GM21423 (cell line): ENCODE measurements at regions not wholly inside any gene's neighbourhood (a gene's known extent, or its start where the extent isn't known, plus 50 kb on each side); places are given as distances from the start of the nearest gene placed in this dataset.

Experiments
- ATAC-seq: cut with Tn5 transposase; IDR thresholded peaks from one replicate; pipeline ENCODE4 v1.9.1; 2021; ENCODE audit warnings: mild to moderate bottlenecking, moderate library complexity; ENCODE audit not compliant: unreplicated experiment

DNA sequence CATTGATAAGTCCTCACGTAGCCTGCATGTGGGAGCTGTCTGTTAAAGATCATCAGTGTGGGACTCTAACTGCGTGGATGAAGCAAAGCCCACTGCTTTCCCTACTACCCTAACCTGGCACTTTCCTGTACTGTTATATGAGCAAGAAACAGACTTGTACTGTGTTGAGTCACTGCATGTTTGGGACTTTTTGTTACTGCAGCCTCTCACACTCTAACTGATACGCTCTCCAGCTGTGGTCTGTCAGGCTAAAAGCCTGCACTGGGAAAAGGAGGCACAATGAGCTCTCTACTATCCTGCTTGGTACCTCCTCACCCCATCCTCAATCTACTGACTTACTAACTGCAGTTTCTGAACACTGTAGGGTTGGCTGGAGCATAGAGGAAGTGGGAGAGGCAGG, 93.7 kb upstream of the PLET1 start:
- ATAC-seq: no peak

DNA sequence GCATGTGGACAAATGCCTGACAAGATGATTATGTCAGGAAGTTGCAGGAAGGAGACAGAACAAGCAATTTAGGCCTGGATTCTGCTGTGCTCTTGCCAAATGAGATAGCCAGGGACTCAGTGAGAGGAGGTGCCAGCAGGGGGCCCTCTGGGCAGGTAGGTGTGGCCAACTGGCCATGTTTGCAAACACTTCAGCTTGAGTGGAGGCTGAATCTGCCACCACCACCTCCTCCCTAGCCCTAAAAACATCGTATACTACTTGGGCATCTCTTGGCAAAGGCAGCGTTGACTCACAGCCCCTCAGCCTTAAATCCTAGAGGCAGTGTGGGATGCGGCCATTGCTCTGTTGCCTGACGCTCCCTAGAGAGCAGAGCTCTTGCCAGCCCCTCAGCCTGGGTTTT, 95.1 kb upstream of the PLET1 start:
- ATAC-seq: no peak

DNA sequence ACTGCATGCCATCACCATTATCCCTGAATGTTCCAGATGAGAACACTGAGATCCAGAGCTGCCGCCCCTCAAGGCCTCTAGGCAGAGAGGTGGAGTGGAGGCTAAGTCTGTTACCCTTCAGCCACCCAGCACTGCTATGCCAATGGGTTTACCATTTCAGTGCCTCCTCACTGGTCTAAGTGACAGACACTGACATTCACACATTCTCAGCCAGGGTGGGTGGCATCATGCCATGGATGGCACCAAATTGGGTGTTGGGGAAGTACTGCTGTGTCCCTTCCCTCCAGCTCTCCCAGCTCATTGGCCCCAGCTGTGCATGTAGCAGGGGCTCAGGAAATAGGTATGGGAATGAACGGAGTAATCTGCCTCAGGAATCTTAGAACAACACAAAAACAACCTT, 96.8 kb upstream of the PLET1 start:
- no peak for ATAC-seq

- ATAC-seq: no peak
Measured at GRCh38 chr11:112361396-112361795, 100.7 kb upstream of the PLET1 start.

DNA sequence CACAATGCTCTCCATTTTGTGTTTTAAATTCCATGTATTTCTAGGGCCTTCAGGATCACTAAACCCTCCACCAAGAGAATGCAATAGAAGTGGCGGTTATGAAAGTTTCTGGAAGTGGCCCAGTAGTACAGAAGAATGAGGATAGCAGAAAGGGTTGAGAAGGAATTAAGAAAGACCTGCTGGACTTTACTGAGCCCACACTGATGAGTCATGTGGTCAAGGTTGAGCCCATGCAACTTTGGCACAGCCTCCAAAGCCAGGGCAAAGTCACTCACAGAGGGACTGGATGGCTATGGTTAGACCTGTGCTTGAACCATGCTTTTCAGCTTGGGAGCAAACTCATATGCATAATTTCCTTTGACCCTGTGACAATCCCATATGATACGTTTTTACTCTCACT, 102.9 kb upstream of the PLET1 start:
- ATAC-seq: no peak

GRCh38 chr11:112364962-112365481, 104.4 kb upstream of the PLET1 start:
- no peak for ATAC-seq

DNA sequence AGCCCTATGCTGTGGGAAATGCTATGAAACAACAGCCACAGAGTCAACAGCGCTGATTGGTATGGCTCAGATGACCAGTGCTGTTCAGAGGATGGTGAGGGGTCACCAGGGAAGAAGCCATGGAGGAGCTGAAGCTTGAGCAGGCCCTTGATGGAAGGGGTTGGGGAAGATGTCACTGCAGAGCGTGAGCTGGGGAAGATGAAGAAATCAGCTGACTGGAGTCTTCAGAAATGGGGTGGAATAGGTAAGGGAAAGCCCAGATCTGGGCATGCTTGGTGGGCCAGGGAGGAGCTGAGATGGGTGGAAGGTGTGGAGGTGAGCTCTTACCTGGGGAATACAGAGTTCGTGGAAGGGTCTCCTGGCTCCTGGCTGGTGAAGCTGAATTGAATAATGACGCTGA, 105.4 kb upstream of the PLET1 start:
- ATAC-seq: no peak

DNA sequence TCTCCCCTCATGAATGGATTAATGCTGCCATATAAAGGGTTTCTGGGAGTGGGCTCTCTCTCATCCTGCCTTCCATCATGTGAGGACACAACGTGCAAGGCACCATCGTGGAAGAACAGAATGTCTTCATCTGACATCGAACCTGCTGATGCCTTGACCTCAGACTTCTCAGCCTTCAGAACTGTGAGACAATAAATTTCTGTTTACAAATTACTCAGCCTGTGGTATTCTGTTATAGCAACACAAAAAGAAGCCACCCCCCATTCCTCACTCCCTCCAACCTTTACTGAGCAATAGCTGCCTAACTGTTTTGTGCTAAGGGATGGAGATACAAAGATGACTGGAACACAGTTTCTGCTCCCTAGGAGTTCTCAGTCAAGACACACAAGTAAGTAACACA, 106.1 kb upstream of the PLET1 start:
- ATAC-seq: no peak

- ATAC-seq: no peak
Measured at GRCh38 chr11:112367461-112367860, 106.8 kb upstream of the PLET1 start.

DNA sequence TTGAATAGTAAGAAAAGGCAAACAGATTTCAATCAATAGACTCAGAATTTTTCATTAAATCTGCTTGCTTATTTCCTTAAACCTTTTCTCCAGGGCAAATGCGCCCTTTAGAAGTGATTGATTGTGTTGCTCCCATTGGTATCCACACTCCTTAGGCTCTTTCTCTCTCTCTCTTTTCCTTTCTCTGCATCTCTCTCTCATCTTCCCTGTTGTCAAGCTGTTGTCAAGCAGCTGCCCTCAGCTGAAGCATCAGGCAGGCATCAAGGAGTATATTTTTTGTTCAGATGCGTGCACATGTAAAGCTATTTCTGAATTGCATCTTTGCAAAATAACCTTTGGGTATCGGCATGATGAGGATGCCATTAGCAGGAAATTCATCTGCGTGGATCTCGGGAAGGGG, 107.2 kb upstream of the PLET1 start:
- no peak for ATAC-seq

DNA sequence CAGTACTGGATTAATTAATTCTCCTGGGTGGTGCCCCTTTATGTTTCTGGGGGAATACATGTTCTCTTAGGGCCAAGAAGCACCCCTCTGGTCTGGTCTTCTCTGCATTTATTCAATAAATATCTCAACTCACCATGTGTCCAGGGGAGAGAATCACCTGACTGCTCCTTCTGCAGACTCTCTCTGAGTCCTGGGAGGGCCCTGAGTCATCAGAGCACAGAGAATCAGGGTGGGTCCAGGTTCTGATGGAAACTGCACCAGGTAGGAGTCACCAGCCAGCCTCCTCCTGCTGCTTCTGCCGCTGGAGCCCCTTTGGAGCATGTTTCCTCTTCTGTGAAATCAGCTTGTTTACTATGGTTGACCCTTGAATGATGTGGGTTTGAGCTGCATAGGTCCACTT, 107.7 kb upstream of the PLET1 start:
- no peak for ATAC-seq

DNA sequence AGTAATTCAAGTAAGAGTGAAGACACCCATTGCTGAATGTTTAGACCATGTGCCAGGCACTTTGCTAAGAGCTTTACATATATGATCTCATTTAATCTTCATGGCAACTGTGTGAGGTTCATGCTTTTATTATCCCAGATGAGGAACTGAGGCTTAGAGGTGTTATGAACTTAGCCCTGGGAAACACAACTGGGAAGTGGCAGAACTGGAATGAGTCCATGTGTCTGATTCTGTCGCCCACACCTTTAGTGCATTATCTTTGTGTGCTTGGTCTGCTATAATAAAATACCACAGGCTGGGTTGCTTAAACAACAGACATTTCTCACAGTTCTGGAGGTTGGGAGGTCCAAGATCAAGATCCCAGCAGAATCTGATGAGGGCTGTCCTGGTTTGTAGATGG, 108.7 kb upstream of the PLET1 start:
- ATAC-seq: no peak

GRCh38 chr11:112369916-112370315, 109.3 kb upstream of the PLET1 start:
- no peak for ATAC-seq

DNA sequence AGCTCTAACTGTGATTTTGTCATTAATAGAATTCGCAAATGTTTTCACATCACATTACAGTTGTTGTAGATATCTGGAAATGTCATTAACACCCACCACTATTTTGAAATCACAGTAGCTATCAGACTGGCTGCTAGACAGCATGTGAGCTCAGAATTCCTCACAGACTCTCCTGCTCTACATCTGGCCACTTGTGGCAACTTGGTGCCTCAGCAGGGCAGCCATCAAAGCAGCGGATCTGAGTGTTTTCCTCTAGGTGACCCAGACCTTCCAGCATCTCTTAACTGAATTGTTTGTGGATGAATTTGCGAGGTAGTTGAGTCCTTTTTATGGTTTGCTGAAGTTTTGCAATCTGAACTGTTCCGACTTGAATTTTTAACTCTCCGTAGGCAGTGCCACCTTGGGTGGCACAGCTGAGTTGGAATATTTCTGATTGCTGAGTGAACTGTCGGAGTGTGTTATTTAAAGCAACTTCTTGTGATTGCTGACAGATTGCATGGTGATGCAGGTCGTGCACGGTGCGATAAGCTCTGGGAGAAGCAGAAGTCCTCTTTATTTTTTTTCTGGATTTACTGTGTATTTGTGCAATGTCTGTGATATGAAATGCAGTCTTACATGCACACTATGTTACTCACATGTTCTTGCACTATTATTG, 114.0 kb upstream of the PLET1 start:
- ATAC-seq: no peak

- ATAC-seq: no peak
Measured at GRCh38 chr11:112377946-112378345, 117.3 kb upstream of the PLET1 start.

DNA sequence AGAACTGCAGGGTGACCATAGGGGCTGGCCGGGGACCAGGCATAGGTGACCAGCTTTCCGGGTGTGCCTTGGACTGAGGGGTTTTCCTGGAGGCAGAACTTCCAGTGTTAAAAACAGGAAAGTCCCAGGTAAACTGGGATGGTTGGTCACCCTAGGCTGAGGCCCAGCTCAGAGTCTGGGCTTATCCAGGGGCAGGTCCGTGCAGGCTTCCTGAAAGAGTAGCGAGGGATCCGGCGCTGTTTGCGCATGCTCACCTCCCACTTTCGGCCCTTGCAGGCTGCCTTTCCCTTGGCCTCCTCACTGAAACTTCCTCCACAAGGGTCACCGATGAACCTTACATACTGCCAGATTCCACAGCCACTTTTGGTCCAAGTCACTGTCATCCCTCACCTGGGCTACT, 119.8 kb upstream of the PLET1 start:
- no peak for ATAC-seq

DNA sequence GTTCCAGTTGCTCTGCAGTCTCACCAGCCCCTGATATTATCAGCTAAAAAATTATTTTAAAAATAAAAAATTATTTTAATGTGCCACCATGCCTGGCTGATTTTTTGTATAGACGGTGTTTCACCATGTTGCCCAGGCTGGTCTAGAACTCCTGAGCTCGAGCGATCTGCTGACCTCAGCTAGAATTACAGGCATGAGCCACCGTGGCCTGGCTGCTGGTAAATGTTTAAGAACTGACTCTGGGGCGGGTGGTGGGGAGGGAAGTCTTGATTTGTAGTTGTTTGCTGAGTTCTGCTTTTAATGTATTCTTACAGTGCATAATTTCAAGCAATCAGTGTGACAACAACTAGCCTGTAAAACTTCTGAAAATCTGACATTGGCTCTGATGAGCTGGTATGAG, 120.9 kb upstream of the PLET1 start:
- no peak for ATAC-seq

GRCh38 chr11:112382561-112382960, 121.9 kb upstream of the PLET1 start:
- ATAC-seq: no peak

- no peak for ATAC-seq
Measured at GRCh38 chr11:112388496-112388895, 127.8 kb upstream of the PLET1 start.

DNA sequence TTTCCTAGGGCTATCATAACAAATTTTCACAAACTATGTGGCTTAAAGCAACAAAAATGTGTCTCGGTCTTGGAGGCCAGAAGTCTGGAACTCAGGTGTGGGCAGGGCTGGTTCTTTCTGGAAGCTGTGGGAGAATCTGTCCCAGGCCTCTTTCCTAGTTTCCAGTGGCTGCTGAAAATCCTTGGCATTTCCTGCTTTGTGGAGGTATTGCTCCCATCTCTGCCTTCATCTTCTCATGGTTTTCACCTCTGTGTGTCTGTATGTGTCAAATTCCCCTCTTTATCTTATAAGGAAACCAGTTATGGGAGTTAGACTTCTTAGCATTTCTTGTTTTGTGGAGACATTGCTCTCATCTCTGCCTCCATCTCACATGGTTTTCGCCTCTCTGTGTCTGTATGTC, 130.4 kb upstream of the PLET1 start:
- ATAC-seq: no peak

- no peak for ATAC-seq
Measured at GRCh38 chr11:112392904-112393303, 132.2 kb upstream of the PLET1 start.

DNA sequence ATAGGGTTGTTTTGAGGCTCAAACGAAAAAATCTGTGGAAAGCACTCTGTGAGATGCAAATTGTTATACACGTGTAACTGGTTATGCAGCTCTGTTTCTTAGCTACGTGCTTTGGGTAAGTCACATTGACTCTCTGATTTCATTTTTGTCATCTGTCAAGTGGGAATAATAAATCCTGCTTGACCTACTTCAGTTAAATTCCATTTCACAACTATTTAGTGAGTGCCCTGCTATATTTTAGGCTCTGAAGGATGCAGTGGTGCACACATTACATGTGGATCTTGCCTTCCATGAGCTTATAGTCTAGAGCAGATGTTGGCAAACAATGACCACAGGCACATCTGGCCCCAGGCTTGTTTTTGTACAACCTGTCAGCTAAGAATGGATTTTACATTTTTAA, 133.6 kb upstream of the PLET1 start:
- no peak for ATAC-seq

- no peak for ATAC-seq
Measured at GRCh38 chr11:112396076-112396475, 135.4 kb upstream of the PLET1 start.
